NAMALWA (cell line): ENCODE measurements at regions not wholly inside any gene's neighbourhood (a gene's known extent, or its start where the extent isn't known, plus 50 kb on each side); places are given as distances from the start of the nearest gene placed in this dataset.

ENCODE experiments used
- DNase-seq: peaks from one replicate; pipeline ENCODE4 v3.0.0-alpha.2; 2015; ENCODE audit warnings: low spot score

- no peak for DNase-seq
Measured at GRCh38 chr6:168132531-168133167, 53.6 kb upstream of the FRMD1 start.

GRCh38 chr6:168131464-168132415 is 52.7 kb upstream of the FRMD1 start:
- no peak for DNase-seq

- no peak for DNase-seq
Measured at GRCh38 chr6:168130697-168131371, 51.8 kb upstream of the FRMD1 start.

GRCh38 chr6:168130168-168130696 is 51.2 kb upstream of the FRMD1 start:
- no peak for DNase-seq

DNA sequence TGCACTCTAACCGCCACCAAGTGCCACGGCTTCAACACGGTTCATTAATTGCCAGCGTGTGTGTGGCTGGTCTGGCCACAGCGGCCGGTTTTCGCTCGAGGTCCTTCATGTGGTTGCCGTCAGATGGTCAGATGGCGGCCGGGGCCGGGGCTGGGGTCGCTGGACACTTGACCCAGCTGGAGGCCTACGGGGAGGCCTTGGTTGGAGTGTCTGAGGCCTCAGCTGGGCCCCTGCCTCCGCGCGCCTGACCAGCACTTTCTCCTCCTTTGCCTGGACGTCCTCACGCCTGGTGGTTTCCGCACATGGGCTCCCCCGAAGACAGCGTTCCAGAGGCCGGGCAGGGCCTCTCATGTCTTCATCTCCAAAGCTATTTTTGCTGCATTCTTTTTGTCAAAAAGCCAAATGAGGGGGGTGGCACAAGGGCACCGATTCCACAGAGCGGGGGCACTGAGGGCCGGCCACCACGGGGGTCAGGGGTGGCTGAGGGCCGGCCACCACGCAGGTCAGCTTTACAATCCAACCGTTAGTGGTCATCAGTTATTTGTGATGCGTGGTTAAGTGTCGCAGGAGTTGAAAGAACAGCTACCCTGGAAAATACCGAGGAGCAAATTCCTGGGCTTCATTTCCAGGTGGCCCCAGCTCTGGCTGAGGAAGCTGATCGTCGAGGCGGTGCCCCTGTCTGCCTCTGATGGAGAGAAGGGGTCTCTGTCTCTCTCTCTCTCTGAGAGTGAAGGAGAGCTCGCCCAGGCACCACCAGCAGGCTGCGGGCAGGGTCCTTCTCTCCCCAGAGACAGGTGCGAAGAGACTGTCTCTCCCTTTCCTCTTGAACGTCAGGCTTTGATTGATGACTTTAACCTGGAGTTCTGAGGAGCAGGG is 50.5 kb upstream of the FRMD1 start:
- no peak for DNase-seq

DNA sequence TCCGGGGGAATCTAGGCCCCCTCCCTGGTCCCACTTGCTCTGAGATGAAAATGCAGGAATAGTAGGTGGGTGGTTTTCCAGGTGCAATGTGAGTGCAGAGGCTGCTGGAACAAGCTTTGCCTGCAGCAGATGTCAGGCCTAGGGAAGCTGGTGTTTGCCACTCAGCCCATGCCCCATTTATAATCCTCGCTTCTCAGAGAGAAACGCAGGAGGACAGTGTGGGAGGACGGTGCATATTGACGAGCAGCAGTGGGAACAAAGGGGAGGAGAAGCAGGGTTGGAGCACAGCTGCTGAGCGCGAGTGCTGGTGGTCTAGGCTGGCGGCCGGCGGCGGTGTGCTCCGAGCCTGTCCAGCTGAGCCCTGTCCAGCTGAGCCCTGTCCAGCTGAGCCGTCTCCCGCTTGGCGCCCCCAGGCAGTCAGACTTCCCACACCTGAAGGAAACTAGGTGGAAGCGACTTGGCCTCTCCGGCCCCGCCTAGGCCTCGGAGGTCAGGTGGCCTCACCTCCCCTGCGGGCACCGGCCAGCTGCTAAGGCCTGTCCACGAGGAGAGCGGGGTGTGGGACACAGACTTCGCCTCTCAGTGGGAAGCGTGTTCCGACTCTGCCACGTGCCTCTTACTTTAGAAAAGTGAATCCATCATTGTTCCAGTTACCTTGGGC is 49.7 kb upstream of the FRMD1 start:
- no peak for DNase-seq
